ENCODE measurements at regions not wholly inside any gene's neighbourhood (a gene's known extent, or its start where the extent isn't known, plus 50 kb on each side); places are given as distances from the start of the nearest gene placed in this dataset.

GRCh38 chr16:74153773-74154172 lies 142.8 kb upstream of the PSMD7 start:
- H3K4me3 Mint-ChIP-seq: no peak overlapping the region
- ATAC-seq (no peak), DNase-seq (ENCODE audit: low spot score) (no peak)
- Histone ChIP-seq H3K4me1 (ENCODE audit: insufficient read depth) (no peaks in the 10 kb centered on the region), H3K79me2 (replicated peaks; ENCODE audit: insufficient read depth) (no peaks in the 10 kb centered on the region), H3F3A (replicated peaks; ENCODE audit: low read depth) (no peaks in the 10 kb centered on the region), H3K27ac (ENCODE audit: low read depth) (no peak overlapping the region), H2AFZ (no peak overlapping the region), H3K4me2 (no peak overlapping the region), H3K9me2 (ENCODE audit: insufficient read depth) (no peaks in the 10 kb centered on the region), H3K36me3 (ENCODE audit: insufficient read depth) (0 out of 2 replicates have a peak, but pooled peaks cover 6% of the 10 kb centered on the region), H3K4me3 (no peak overlapping the region), H3K27me3 (ENCODE audit: insufficient read depth) (no peaks in the 10 kb centered on the region), H4K20me1 (replicated peaks; ENCODE audit: insufficient read depth) (no peaks in the 10 kb centered on the region)
- H3K4me1 Mint-ChIP-seq: no peaks in the 10 kb centered on the region
- H3K9me3 Mint-ChIP-seq: peaks cover 9% of the 10 kb centered on the region; the same call in 2 of the 3 replicates
- peaks cover 3% of the 10 kb centered on the region; the same call in 2 of the 3 replicates for H3K36me3 Mint-ChIP-seq (ENCODE audit: low read depth)
- TF ChIP-seq ZNF114 (CRISPR knock-in tag; IDR thresholded peaks at IDR 0.05): no peak
- TF ChIP-seq, protein P1, sequence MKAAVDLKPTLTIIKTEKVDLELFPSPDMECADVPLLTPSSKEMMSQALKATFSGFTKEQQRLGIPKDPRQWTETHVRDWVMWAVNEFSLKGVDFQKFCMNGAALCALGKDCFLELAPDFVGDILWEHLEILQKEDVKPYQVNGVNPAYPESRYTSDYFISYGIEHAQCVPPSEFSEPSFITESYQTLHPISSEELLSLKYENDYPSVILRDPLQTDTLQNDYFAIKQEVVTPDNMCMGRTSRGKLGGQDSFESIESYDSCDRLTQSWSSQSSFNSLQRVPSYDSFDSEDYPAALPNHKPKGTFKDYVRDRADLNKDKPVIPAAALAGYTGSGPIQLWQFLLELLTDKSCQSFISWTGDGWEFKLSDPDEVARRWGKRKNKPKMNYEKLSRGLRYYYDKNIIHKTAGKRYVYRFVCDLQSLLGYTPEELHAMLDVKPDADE (IDR thresholded peaks at IDR 0.05): no peak
- no peak for TF ChIP-seq NANOG (IDR thresholded peaks at IDR 0.05; ENCODE audit: borderline replicate concordance)
- no peak for TF ChIP-seq STAT1 (IDR thresholded peaks at IDR 0.05; ENCODE audit: unreplicated experiment)
- TF ChIP-seq REST (IDR thresholded peaks at IDR 0.05; ENCODE audit: unreplicated experiment): no peak
- TF ChIP-seq EZH2phosphoT487 (IDR thresholded peaks at IDR 0.05; ENCODE audit: unreplicated experiment): no peak
- no peak for TF ChIP-seq POLR2AphosphoS5 (IDR thresholded peaks at IDR 0.05; ENCODE audit: low read depth)
- no peak for TF ChIP-seq ZNF331 (CRISPR knock-in tag; IDR thresholded peaks at IDR 0.05; ENCODE audit: low read depth)
- TF ChIP-seq JUNB (IDR thresholded peaks at IDR 0.05; ENCODE audit: unreplicated experiment): no peak
- TF ChIP-seq CREB1 (CRISPR knock-in tag; IDR thresholded peaks at IDR 0.05; ENCODE audit: low read depth): no peak
- no peak for TF ChIP-seq CTCF (conservative IDR thresholded peaks at IDR 0.05; ENCODE audit: low read depth in 2 of 2)
- no peak for TF ChIP-seq EZH2 (IDR thresholded peaks at IDR 0.05; ENCODE audit: low read depth, unreplicated experiment)
- TF ChIP-seq ZNF462 (CRISPR knock-in tag; IDR thresholded peaks at IDR 0.05): no peak
- H3K27me3 Mint-ChIP-seq (ENCODE audit: insufficient read depth, low read depth, poor library complexity): no peaks in the 10 kb centered on the region
- H3K27ac Mint-ChIP-seq: no peak overlapping the region
